RWPE1 (cell line): ENCODE measurements at regions not wholly inside any gene's neighbourhood (a gene's known extent, or its start where the extent isn't known, plus 50 kb on each side); places are given as distances from the start of the nearest gene placed in this dataset.
A peak's percentile ranks its signal among the peaks of the same experiment; 100 is the strongest.

Source experiments
- CTCF ChIA-PET: fragments of 350-600 bp; sonication (Branson Sonifier 250); formaldehyde crosslinking; extraction: SDS; loops from one replicate; lab custom pipeline; 2021; lab: Yijun Ruan, JAX
- POLR2A ChIA-PET: fragments of 400-600 bp; formaldehyde crosslinking; extraction: SDS; loops from one replicate; lab custom pipeline; 2020; ENCODE audit warnings: antibody characterized with exemption; ENCODE audit not compliant: low non-redundant PET; lab: Yijun Ruan, JAX
- DNase-seq: peaks from one replicate; pipeline ENCODE4 v3.0.0; 2012; ENCODE audit warnings: low spot score
- H3K27ac ChIP-seq: fragments of 450-650 bp; 2 replicates; pipeline ENCODE4 v1.5.1; 2017
- TF ChIP-seq, protein P1 (sequence below): fragments of 450-650 bp; conservative IDR thresholded peaks from 2 replicates; pipeline ENCODE4 v1.5.1; 2017; ENCODE audit warnings: low read depth, mild to moderate bottlenecking

DNA sequence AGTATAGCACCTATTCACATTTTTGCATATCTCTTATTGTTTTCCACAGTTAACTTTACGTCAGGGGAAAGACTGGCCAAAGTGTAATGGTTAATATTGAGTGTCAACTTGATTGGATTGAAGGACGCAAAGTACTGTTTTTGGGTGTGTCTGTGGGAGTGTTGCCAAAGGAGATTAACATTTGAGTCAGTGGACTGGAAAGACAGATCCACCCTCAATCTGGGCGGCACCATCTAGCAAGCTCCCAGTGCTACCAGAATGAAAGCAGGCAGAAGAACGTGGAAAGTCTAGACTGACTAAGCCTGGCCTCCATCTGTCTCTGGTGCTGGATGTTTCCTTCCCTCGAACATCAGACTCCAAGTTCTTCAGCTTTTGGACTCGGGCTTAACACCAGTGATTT, 1900.7 kb upstream of the RAG2 start:
- peak; percentile 14 for DNase-seq
- H3K27ac ChIP-seq = no peak overlapping the region
- ChIA-PET POLR2A (no interaction called here), CTCF (no interaction called here)
- TF ChIP-seq, protein P1, sequence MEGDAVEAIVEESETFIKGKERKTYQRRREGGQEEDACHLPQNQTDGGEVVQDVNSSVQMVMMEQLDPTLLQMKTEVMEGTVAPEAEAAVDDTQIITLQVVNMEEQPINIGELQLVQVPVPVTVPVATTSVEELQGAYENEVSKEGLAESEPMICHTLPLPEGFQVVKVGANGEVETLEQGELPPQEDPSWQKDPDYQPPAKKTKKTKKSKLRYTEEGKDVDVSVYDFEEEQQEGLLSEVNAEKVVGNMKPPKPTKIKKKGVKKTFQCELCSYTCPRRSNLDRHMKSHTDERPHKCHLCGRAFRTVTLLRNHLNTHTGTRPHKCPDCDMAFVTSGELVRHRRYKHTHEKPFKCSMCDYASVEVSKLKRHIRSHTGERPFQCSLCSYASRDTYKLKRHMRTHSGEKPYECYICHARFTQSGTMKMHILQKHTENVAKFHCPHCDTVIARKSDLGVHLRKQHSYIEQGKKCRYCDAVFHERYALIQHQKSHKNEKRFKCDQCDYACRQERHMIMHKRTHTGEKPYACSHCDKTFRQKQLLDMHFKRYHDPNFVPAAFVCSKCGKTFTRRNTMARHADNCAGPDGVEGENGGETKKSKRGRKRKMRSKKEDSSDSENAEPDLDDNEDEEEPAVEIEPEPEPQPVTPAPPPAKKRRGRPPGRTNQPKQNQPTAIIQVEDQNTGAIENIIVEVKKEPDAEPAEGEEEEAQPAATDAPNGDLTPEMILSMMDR = no peak

DNA sequence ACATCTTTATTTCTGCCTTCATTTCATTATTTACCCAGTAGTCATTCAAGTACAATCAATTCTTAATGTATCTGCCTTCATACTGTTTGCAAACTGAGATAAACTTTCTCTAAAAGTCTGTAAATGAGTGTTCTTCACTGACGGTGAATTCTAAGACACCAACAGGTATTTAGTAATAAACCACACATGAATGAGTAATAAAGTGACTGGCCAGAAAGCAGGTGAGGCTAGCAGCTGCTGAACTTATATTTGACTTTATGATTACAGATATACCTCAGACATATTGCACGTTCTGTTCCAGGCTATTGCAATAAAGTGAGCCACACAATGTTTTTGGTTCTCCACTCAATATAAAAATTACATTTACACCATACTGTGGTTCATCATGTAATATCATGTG, 1894.0 kb upstream of the RAG2 start:
- H3K27ac ChIP-seq = no peak overlapping the region
- TF ChIP-seq, protein P1 = no peak
- ChIA-PET CTCF (no interaction called here), POLR2A (no interaction called here)
- DNase-seq = no peak

DNA sequence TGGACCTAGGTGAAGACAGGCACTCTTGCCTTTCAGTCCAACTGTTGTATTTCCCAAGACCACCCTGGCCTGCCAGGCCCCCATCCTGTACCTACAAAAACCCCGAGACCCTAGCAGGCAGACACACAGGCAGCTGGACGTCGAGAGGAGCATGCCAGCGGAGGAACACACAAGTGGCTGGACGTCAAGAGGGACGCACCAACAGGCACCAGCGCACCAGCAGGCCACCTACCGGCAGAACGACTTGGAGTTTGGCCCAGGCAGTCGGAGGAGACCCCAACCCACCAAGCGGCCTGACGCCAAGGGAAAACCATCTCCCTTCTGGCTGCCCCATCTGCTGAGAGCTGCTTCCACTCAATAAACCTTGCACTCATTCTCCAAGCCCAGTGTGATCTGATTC, 1883.4 kb upstream of the RAG2 start:
- H3K27ac ChIP-seq = no peak overlapping the region
- DNase-seq = no peak
- CTCF ChIA-PET = no interaction called here
- POLR2A ChIA-PET = no interaction called here
- TF ChIP-seq, protein P1 = no peak

DNA sequence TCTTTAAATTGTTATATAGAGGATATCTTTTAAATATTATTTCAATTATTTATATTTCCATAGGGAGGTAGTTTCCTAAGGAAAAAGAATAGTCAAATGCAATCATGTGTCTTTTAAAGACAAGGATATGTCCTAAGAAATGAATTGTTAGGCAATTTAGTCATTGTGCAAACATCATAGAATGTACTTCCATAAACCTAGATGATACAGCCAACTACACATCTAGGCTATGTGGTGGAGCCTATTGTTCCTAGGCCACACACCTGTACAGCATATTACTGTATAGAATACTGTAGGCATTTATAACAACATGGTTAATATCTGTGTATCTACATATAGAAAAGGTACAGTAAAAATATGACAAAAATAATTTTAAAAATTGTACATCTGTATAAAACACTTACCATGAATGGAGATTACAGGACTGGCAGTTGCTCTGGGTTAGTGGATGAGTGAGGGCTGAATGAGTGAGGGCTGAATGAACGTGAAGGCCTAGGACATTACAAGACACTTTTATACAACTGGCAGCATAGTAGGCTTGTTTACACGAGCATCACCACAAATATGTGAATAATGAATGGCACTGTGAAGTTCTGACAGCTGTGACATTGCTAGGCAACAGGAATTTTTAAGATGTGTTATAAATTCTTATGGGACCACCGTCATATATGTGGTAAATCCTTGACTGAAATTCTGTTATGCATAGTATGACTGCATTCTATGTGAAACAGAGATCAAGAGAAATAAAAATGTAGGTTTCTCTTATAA, 1879.0 kb upstream of the RAG2 start:
- ChIA-PET CTCF (no interaction called here), POLR2A (no interaction called here)
- H3K27ac ChIP-seq = no peak overlapping the region
- no peak for DNase-seq
- TF ChIP-seq, protein P1 = no peak

DNA sequence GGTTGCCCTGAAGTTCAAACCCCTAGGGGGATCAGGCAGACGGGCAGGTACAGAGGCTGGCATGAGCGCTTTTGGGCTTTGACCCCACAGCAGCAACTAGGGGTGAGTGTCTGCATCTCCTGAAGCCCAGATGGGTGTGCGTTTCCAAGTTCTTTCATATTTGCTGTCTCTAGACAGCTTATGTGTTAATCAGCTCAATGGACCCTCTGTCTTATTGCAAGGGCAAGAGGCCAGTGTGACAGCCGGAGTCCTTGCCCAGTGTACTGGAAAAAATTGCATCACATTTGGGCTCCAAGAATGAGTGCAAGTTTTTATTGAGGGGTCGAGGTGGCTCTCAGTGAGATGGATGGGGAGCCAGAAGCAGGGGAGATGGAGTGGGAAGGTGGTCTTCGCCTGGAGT, 1863.7 kb upstream of the RAG2 start:
- ChIA-PET POLR2A (no interaction called here), CTCF (no interaction called here)
- DNase-seq = no peak
- TF ChIP-seq, protein P1 = no peak
- peak overlapping the region; percentile 28; the same call in 1 of the 2 replicates for H3K27ac ChIP-seq

DNA sequence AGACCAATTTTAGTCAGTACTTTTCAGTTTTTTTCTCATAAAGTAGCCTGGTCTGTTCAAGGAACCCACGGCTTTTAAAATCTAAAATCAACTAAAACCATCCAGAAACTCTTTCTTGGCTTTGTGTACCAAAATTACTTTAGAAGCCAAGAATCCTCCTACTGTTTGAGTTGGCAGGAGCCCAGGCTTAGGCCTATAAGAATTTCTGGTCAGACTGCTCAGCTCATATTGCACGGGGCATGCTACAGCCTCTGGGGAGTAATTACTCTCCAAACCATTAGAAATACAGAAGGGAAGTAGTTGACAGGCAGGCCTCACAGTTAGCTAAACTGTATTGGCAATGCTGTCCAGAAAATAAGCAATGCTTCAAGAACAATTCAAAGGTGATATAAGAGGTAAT, 1862.9 kb upstream of the RAG2 start:
- ChIA-PET POLR2A (no interaction called here), CTCF (no interaction called here)
- no peak overlapping the region for H3K27ac ChIP-seq
- TF ChIP-seq, protein P1 = no peak
- peak; percentile 26 for DNase-seq
